ENCODE measurements at regions not wholly inside any gene's neighbourhood (a gene's known extent, or its start where the extent isn't known, plus 50 kb on each side); places are given as distances from the start of the nearest gene placed in this dataset.
A peak's percentile ranks its signal among the peaks of the same experiment; 100 is the strongest.

DNA sequence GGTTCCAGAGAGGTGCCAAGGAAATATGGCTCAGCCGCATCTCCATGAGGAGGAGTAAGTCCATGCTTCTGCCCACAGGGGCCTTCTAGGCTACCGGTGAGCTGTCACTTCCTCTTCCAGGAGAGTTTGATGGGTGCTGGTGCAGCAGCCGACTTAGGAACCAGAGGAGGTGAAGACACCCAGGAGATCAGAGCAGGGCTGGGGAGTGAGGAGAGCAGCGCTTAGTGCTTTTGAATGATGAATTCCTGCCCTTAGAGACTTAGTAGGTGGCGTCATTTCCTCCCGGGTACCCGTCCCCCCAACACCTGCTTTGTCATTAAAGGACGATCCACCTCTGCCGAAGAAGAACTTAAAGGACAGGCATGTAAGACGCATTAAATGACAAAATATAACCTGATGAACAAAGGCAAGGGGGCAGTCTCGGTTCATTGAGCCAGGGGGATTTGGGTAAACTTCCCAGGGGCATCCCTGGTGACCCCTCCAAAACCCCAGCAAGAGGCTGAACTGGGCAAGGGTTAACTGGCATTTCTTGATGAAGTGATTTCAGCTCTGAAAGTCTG is 67.6 kb downstream of the HES1 start:
- no peak for DNase-seq (ENCODE audit: extremely low spot score, unreplicated experiment)
- TF ChIP-seq, protein P1, sequence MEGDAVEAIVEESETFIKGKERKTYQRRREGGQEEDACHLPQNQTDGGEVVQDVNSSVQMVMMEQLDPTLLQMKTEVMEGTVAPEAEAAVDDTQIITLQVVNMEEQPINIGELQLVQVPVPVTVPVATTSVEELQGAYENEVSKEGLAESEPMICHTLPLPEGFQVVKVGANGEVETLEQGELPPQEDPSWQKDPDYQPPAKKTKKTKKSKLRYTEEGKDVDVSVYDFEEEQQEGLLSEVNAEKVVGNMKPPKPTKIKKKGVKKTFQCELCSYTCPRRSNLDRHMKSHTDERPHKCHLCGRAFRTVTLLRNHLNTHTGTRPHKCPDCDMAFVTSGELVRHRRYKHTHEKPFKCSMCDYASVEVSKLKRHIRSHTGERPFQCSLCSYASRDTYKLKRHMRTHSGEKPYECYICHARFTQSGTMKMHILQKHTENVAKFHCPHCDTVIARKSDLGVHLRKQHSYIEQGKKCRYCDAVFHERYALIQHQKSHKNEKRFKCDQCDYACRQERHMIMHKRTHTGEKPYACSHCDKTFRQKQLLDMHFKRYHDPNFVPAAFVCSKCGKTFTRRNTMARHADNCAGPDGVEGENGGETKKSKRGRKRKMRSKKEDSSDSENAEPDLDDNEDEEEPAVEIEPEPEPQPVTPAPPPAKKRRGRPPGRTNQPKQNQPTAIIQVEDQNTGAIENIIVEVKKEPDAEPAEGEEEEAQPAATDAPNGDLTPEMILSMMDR (conservative IDR thresholded peaks at IDR 0.05): no peak
- Mint-ChIP-seq H3K27me3 (peaks cover 18% of the 10 kb centered on the region), H3K4me1 (ENCODE audit: unreplicated experiment) (peaks cover 67% of the 10 kb centered on the region), H3K9me3 (no peaks in the 10 kb centered on the region), H3K27ac (peak overlapping the region; percentile 92), H3K4me3 (peak overlapping the region; percentile 88), H3K36me3 (peaks cover 4% of the 10 kb centered on the region)

DNA sequence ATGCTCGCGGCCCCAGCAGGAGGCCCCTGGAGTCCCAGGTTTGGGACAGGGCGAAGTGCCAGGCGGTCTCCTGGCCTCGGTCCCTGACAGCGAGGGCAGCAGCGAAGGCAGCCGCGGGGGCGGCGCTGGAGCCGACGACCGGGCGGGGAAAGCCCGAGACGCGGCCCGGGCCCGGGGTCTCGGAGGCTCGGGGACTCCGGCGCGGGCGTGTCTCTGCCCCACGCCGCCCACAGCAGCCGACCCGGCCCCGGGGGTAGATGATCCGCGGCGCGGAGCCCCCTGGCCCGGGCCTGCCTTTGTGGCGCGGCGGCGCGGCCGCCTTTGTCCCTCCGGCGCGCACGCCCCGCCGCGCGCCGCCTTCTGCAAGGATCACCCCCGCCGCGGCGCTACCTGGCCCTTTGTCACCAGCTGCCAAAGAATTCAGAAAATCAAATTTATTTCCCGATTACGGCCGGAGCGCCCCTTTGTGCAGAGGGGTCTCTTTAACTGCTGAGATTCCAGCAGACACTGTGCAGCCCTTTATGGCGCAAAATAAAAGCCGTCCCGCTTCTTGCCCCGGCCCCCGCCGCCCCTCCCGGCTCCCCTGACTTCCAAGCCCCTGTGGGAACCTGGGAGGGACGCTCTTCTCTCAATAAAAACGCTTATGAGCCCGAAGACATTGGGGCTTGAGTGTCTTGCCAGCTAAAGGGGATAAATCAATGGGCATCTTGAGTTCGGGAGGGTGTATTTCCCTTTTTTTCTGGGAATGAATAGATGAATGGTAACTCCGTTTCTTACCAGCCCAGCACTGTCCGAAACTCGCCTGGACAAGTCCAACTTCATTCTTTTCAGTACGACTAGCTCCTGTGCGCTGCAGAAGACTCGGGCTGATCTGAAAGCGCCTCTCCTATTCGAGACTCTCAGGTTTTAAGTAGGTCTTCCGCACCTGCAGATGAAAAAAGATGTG is 68.4 kb downstream of the HES1 start:
- no peaks in the 10 kb centered on the region for H3K9me3 Mint-ChIP-seq
- no peaks in the 10 kb centered on the region for H3K36me3 Mint-ChIP-seq
- TF ChIP-seq, protein P1 (conservative IDR thresholded peaks at IDR 0.05): peak; percentile 50
- peak overlapping the region; percentile 91 for H3K4me3 Mint-ChIP-seq
- no peak for DNase-seq (ENCODE audit: extremely low spot score, unreplicated experiment)
- H3K27ac Mint-ChIP-seq: peak overlapping the region; percentile 95
- H3K4me1 Mint-ChIP-seq (ENCODE audit: unreplicated experiment): peaks cover 66% of the 10 kb centered on the region
- H3K27me3 Mint-ChIP-seq: peaks cover 15% of the 10 kb centered on the region

DNA sequence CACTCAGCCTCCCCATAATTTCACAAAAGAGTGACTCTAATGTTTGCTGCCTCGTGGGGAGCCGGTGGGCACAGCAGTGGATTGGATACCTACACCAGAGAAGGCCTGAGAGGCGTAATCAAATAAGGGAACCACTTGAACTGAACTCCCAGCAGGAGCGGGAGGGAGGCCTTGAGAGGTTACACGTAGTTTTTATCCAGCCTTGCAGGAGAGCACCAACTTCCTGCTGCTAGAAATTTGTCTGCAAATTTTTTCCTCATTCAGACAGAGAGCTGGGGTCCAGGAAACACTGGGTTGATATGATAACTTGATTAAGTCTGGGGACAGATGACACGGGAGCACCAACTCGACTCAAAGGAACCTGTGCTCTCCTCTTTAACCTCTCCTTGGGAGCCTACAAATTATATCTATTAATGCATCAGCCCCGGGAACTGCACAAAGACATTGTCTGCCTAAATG is 69.8 kb downstream of the HES1 start:
- peaks cover 60% of the 10 kb centered on the region for H3K4me1 Mint-ChIP-seq (ENCODE audit: unreplicated experiment)
- peak overlapping the region; percentile 91 for H3K4me3 Mint-ChIP-seq
- H3K36me3 Mint-ChIP-seq: no peaks in the 10 kb centered on the region
- TF ChIP-seq, protein P1 (conservative IDR thresholded peaks at IDR 0.05): no peak
- H3K27ac Mint-ChIP-seq: peak overlapping the region; percentile 95
- no peak for DNase-seq (ENCODE audit: extremely low spot score, unreplicated experiment)
- peaks cover 15% of the 10 kb centered on the region for H3K27me3 Mint-ChIP-seq
- H3K9me3 Mint-ChIP-seq: no peaks in the 10 kb centered on the region

DNA sequence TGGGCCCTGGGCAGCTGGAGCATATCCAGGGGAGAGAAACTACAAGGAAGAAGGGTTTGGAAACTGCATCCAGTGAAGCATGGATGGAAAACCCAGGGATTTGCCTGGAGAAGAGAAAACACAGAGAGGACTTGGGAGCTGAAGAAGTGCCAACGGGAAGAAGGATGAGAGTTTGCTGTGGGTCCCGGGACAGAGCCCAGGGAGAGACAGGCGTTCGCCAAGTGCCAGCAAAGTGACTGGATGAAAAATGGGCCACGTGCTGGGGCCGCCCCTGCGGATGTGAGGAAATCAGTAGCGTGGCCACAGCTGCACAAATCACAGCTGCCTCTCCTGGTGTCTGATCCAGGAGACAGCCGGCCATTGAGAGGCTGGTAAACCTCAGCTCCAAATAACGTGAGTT is 70.4 kb downstream of the HES1 start:
- H3K27ac Mint-ChIP-seq: peak overlapping the region; percentile 95
- H3K9me3 Mint-ChIP-seq: no peaks in the 10 kb centered on the region
- TF ChIP-seq, protein P1 (conservative IDR thresholded peaks at IDR 0.05): no peak
- H3K36me3 Mint-ChIP-seq: no peaks in the 10 kb centered on the region
- H3K4me3 Mint-ChIP-seq: peak overlapping the region; percentile 91
- H3K4me1 Mint-ChIP-seq (ENCODE audit: unreplicated experiment): peaks cover 57% of the 10 kb centered on the region
- no peak for DNase-seq (ENCODE audit: extremely low spot score, unreplicated experiment)
- peaks cover 15% of the 10 kb centered on the region for H3K27me3 Mint-ChIP-seq

DNA sequence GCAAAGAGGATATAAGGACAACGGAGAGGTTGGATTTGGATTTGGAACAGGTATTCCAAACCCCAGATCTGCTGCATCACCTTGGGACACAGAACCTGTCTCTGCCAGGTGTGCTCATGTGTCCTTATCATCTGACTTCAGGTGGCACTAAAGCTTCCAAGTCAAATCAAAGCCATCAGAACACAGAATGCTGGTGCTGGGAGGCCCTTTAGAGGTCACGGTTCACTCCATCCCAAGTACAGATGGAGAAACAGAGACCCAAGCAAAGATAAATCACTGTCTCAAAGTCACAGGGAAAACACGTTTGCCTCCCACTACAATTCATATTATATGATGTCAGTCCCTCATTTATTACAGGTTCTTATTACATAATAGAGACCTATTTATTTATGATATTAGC is 72.8 kb downstream of the HES1 start:
- Mint-ChIP-seq H3K9me3 (no peaks in the 10 kb centered on the region), H3K36me3 (no peaks in the 10 kb centered on the region), H3K4me3 (no peak overlapping the region), H3K4me1 (ENCODE audit: unreplicated experiment) (peaks cover 64% of the 10 kb centered on the region), H3K27ac (no peak overlapping the region), H3K27me3 (peaks cover 4% of the 10 kb centered on the region)
- DNase-seq (ENCODE audit: extremely low spot score, unreplicated experiment): no peak
- TF ChIP-seq, protein P1 (conservative IDR thresholded peaks at IDR 0.05): no peak

Measured in type B pancreatic cell (in vitro differentiated cells).